ENCODE measurements at regions not wholly inside any gene's neighbourhood (a gene's known extent, or its start where the extent isn't known, plus 50 kb on each side); places are given as distances from the start of the nearest gene placed in this dataset.
A peak's percentile ranks its signal among the peaks of the same experiment; 100 is the strongest.

GRCh38 chr1:229156872-229157271 is 114.0 kb upstream of the RAB4A start:
- TF ChIP-seq, protein P1, sequence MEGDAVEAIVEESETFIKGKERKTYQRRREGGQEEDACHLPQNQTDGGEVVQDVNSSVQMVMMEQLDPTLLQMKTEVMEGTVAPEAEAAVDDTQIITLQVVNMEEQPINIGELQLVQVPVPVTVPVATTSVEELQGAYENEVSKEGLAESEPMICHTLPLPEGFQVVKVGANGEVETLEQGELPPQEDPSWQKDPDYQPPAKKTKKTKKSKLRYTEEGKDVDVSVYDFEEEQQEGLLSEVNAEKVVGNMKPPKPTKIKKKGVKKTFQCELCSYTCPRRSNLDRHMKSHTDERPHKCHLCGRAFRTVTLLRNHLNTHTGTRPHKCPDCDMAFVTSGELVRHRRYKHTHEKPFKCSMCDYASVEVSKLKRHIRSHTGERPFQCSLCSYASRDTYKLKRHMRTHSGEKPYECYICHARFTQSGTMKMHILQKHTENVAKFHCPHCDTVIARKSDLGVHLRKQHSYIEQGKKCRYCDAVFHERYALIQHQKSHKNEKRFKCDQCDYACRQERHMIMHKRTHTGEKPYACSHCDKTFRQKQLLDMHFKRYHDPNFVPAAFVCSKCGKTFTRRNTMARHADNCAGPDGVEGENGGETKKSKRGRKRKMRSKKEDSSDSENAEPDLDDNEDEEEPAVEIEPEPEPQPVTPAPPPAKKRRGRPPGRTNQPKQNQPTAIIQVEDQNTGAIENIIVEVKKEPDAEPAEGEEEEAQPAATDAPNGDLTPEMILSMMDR (conservative IDR thresholded peaks at IDR 0.05), result peak; percentile 57
- TF ChIP-seq ZFX (IDR thresholded peaks at IDR 0.05), result no peak

Data from C4-2B (cell line).